ENCODE measurements at regions not wholly inside any gene's neighbourhood (a gene's known extent, or its start where the extent isn't known, plus 50 kb on each side); places are given as distances from the start of the nearest gene placed in this dataset.
"Not testable (repeated sequence)": the region's sequence is repeated elsewhere in the genome, so short reads cannot be mapped to it uniquely, and the experiment has no call there.

DNA sequence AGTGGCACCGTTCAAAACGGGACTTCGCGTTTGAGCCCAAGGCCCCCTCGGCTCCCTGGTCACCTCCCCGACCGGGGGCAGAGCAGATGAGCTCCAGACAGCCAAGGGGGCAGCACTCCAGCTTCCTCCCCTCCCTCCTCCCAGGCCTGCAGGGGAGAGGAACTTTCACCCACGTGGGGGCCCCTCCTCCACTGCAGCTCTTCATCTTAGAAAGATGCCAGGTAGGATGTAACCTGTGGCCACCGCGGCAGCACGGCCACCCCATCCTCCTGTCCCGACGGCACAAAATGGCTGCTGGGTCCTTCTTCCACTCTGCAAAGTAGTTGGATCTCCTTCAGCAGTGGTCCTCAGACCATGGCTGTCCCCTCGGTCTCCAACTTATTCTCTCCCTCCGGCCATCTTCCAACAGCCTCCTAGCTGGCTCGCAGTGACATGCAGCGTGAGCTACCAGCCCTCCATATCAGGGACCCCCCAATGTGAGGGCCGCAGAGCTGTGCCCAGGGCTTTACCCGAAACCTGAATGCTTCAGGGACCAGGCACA, 94.5 kb upstream of the ID2 start:
- no peak for DNase-seq

DNA sequence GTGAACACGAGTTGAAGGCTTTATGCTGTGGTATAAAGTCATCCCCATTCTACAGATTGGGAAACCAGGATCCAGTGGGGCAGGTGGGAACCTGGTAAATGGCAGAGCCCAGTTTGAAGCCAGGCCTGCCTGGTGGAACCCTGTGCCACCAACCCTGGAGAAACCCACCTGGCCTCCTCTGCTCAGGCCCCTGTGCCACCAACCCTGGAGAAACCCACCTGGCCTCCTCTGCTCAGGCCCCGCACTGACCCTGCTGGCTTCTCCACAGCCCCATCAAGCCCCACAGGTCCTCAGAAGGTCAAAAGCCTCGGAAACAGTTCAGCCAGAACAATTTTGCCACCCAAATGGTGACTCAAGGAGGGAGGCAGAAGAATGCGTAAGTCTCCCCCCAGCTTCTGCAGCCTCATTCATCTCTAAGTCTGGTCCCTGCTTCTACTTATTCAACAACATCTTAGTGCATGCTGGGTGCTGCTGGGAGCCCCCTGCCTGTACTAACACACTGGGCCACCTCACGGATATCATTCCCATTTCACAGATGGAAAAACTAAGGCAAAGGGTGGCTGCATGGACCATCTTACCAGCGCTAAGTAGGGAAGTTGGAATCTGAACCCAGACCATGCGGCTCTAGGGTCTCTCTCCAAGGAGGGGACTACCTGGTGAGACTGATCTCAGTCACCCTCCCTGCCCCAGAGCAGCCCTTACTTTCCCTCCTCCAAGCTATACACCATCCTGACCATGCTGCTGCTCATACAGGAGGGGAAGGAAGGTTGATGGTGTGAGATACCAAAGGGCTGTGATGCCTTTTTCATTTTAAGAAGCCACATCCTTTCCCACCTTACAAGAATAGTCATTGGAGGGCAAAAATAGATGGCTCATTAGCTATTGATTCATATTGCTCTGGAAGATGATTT, 93.7 kb upstream of the ID2 start:
- no peak for DNase-seq

DNA sequence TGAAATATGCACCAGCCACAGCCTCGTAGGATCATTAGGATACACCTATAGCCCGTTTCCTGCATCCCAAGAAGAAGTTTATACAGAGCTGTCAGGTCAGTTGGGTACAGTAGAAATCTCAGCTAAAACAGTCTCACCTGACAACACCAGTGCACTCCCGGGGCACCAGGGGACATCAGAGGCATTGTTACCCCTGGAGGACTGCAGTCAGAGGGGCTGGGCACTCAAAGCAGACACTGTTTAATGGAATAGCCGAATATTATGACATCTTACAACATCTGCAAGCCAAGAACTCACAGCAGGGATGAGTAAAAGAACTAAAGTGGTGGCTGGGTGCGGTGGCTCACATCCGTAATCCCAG, 93.0 kb upstream of the ID2 start:
- DNase-seq: no peak

DNA sequence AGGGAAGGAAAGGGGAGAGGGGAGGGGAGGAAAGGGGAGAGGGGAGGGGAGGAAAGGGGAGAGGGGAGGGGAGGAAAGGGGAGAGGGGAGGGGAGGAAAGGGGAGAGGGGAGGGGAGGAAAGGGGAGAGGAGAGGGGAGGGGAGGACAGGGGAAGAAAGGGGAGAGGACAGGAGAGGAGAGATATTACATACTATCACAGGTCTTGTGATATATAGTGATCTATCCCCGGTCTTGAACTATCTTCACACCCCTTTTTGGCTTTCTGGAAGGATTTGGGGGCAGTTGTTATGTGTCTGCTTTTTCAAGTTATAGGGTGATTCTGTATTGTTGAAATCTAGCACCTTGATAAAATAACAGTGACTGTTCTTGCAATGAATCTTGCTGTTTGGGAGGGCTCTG, 92.1 kb upstream of the ID2 start:
- DNase-seq: no peak

DNA sequence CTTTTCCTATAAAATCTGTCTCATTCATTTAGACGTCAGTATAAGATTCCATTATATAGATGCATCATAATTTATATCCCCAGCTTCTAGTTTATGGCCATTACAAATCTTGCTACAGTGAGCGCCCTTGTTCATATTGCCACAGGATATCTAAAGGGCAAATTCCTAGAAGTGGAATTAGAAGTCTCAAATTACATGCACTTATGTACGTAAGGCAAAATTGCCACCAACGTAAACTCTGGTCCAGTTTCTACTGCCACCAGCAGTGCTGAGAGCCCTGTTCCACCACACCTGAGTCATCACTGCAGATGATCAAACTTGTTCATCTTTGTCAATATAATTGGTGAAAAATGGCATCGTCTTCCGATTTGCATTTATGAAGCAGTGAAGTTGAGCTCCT, 90.9 kb upstream of the ID2 start:
- no peak for DNase-seq

DNA sequence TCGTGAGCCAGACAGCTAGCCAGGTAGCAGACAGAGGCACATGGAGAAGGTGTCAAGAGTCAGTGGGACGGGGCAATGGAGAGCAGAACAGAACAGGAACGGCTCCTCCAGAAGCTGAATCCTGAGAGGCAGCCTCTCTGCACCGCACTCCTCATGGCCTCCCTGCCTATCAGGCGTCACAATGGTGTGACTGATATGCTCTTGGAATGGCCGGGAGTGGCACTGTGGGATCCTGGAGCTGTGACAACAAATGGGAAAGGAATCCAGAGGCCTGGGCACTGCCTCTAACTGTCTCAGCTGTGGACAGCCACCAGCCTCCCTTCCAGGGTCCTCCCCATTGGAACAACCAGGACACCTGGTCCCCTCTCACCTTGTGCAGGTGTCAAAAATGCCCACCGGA, 89.1 kb upstream of the ID2 start:
- DNase-seq: no peak

DNA sequence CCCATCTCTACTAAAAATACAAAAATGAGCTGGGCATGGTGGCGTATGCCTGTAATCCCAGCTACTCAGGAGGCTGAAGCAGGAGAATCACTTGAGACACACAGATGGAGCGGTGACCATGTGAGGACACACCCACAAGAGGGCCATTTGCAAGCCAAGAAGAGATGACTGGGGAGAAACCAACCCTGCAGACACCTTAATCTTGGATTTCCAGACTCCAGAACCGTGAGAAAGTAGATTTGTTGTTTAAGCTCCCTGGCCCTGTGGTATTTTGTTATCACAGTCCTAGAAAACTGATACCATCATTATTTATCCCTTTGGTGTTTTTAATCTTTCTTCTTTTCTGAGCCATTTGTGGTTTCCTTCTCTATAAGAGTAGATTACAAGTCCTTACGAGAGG, 88.6 kb upstream of the ID2 start:
- DNase-seq: no peak

DNA sequence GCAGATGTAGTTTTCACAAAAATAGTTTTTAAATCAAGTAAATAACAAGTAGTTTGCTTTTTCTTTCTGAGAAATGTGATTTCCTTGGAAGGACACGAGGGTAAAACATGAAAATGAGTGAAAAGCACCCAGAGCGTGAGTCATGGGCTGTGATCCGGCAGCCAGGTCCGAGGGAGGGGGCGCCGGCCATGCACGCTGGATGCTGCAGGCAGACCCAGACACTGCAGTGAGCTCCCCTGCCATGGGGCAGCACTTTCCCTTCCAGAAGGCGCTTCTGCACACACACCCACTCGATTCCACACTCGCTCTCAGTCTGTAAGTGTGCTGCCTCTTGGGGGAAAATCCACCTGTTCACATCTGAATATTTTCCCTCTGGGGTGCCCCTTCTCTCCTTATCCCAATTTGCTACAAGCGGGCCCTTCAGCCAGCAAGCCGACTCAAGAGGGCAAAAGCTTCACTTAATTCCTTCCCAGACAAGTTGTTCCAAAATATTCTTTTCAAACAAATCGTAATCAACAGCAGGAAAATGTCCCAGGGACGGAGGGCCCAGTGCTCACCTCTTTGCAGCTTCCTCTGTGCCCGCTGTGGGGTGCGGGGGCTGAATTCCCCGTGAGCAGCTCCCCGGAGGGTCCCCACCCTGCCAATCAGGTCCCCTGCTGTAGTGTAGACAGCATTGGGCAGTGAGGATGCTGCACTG, 87.0 kb upstream of the ID2 start:
- no peak for DNase-seq

DNA sequence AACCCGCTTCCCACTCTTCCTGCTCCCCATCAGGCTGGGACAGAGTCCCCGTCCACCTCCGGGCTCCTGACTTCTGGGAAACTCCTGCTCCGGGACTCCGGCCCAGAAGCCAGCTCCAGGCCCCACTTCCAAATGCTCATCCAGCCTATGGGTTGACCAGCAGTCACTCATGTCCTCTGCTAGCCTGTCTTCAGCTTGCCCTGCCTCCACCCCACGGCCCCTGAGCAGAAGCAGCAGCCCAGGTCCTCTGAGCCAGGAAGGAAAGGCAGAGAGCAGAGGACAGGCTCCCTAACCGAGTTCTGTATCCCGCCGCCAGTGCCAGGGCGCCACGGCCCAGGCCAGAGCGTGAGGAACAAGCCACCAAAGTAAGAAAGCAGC, 86.4 kb upstream of the ID2 start:
- DNase-seq: no peak

DNA sequence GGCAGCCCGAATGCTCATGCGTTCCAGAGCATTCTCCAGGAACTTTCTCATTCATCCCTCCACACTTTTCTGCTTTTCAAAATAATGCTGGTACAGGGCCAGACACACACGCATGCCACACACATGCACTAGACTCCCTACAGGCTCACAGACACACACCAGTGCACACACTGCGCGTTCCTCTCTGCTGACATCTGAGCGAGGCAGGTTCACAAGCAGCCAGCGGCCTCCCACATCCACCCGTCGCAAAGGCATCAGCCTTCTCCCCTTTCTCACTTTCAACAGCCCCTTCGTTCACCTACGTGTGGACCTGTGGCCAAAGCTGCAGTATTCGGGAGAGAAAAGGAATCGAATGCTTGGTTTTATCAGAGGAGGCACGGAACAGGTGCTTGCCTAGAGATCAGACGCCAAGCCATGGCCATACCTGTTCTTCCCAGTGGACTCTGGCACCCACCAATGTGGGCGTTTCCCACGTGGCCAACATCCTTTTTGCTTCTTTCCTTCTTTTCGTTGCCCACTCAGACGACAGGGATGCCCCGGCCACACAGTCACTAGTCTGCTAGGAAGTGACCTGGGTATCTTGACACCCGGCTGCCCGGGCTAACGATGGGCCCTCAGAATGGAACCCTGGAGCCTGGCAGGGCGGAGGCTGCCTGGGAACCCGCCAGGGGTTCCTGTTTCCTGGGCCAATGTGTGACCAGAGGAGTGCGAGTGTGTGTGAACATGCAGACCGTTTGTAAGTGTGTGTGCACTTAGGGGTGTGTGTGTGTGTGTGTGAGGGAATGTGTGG, 85.8 kb upstream of the ID2 start:
- DNase-seq: no peak

DNA sequence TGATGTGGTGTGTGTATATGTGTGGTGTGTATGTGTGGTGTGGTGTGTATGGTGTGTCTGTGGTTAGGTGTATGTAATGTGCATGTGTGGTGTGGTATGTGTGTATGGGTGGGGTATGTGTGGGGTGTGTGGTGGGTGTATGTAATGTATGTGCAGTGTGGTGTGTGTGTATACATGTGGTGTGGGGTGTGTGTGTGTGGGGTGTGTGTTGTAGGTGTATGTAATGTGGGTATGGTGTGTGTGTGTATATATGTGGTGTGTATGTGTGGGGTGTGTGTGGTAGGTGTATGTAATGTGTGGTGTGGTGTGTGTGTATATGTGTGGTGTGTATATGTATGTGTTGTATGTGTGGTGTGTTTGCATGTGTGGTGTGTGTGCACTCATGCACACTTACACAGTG, 84.8 kb upstream of the ID2 start:
- DNase-seq: no peak

DNA sequence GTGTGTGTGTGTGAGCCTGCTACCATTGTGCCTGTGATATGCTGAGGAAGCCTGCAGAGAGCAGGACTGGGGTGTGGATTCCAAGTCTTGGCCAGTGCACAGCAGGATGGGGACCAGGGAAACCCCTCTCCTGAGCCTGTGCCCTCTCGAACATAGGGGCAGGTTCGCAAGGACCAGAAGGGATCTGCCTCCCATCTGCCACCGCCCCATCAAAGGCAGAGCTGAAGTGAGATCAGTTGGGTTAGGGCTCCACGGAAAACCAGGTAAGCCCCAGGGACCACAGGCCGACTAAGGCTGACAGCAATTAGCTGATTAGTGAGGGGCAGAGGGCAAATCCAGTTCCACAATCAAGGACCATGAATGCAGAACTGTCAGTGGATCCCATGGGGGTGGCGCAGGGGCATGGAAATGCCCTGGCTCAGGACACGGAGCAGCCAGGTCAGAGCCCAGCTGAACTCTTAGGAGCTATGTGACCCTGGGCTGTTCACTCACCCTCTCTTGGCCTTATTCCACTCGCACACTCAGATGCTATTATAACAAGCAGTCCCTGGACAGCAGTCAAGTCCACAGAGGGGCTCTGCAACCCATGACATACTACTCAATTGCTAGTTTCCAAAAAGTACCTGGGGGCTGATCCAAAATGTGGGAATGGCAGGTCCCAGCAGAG, 84.2 kb upstream of the ID2 start:
- DNase-seq: no peak

DNA sequence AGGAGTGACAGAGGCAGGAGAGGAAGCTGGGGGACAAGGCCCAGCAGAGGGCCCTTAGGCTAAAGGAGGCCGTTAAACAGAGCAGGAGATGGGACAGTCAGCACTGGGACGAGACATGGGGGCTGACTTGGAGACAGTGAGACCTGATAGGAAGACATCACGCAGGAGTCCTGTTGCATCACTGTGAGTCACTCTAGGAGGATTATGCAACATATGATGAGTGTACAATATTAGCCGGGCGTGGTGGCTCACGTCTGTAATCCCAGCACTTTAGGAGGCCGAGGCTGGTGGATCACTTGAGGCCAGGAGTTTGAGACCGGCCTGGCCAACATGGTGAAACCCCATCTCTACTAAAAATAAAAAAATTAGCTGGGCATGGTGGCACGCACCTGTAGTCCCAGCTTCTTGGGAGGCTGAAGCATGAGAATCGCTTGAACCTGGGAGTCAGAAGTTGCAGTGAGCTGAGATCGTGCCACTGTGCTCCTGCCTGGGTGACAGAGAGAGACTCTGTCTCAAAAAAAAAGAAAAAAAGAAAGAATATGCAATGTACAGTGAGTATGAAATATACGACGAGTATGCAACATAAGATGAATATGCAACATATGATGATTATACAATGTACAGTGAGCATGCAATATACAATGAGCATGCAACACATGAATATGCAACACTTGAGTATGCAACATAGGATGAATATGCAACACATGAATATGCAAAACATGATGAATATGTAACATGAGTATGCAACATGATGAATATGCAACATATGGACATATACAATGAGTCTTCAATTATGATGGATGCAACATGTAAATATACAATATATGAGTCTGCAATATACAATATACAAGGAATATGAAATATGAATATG, 83.3 kb upstream of the ID2 start:
- DNase-seq: no peak

DNA sequence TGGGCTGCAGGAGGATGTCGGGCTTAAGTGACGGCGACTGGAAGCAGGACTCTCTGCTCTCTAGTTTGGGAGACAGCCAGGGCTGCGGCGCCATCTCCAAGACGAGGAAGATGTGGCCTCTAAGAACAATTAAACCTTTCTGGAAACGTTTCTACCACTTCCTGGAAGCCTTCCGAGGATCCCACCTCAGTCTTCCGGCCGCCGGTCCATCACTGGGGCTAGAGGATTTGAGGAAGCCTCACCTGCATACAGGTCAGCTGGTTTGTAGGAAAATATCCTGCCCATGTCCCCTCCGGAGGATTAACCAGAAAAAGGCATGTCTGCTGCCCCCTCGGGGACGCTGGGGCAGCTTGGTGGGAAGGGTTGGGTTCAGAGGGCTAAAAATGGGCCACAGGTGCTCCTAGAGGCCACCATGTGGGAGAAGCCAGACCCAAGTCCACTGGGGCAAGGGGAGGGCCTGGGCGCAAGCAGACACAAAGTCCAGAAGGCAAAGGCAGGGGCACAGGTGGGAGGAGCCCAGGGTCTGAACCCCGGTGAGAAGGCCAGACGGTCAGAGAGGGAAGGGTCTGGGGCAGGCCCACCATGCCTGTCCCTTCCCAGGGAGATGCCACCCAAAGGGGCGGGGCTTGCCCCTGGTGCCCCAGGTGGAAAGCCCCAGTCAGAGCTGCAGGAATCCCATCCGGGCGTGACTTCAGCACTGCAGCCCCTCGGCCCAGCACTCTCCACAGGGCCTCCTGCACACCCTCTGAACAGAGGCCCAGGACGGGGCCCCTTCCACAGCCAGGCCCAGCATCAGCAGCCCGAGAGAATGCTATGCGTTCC, 82.2 kb upstream of the ID2 start:
- no peak for DNase-seq

DNA sequence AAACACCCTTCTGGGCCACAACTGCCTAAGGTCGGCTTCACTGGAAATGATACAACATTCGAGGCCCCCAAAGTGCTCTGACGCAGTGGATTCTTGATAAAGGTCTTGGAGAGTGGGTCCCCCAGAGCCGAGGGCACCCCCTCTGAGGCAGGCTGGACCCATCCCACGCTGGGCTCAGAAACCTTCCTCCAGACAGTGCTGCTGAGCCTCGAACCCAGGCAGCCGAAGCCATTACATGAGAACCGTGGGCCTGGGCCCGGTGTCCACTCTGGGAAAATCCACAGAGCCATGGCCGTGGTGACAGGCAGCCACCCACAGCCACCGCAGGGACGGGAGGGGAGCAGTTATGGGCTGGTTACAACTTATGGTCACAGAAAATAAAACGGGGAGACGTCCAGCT, 81.4 kb upstream of the ID2 start:
- no peak for DNase-seq

DNA sequence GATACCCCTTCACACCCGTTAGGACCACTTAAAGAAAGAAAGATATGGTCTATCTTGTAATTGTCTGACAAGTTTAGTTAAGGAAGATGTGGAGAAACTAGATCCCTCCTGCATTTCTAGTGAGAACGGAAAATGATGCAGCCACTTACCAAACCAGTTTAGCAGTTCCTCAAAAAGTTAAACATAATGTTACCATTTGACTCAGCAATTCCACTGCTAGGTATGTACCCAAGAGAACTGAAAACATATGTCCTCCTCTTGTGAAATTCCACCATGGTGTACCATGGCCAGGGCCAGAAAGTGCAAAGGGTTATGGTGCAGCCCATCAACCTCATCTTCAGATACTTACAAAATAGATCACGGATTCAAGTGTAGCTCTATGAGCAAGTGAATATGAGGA, 79.0 kb upstream of the ID2 start:
- DNase-seq: no peak

DNA sequence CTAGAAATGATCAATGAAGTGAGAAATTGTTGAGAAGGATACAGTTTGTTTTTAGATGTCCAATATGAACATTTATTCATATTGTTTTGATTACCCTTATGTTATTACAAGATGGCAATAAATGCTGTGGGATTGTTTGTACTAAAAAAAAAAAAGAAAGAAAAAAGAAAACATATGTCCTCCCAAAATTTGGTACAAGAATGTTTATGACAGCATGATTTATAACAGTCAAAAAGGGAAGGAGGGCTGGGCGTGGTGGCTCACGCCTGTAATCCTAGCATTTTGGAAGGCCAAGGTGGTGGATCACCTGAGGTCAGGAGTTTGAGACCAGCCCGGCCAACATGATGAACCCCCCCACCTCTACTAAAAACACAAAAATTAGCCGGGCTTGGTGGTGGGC, 78.5 kb upstream of the ID2 start:
- DNase-seq: not testable (repeated sequence)

DNA sequence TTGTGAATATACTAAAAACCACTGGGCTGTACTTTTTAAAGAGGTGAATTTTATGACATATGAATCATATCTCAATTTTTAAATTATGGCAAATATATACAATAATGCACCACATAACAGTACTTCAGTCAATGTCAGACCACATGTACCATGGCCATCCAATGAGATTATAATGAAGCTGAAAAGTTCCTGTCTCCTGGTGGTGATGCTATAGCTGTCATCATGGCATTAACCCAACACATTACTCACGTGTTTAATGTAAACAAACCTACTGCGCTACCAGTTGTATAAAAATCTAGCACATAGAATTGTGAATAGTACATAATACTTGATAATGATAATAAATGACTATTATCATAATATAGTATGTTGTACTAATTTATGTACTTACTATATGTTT, 77.6 kb upstream of the ID2 start:
- no peak for DNase-seq

DNA sequence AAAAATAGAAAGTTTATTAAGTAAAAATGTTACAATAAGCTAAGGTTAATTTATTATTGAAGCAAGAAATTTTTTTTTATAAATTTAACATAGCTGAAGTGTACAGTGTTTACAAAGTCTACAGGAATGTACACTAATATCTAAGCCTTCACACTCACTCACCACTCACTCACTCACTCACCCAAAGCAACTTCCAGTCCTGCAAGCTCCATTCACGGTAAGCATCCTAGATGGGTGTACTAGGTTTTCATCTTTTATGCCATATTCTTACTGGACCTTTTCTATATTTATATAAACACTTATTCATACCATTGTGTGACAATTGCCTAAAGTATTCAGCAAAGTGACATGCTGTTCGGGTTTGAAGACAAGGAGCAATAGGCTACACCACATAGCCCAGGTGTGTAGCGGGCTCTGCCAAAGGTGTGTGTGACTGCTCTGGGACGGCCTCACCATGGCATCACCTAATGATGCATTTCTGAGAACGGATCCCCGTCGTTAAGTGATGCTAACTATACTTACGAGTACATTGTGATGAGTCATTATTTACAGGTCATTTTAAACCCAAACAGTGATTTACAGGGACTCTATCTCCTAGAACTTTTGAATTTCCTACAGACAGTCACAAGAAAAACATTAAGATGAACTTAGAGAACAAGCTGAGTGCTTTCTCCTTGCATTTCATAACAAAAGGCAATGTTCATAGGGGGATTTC, 76.3 kb upstream of the ID2 start:
- no peak for DNase-seq

DNA sequence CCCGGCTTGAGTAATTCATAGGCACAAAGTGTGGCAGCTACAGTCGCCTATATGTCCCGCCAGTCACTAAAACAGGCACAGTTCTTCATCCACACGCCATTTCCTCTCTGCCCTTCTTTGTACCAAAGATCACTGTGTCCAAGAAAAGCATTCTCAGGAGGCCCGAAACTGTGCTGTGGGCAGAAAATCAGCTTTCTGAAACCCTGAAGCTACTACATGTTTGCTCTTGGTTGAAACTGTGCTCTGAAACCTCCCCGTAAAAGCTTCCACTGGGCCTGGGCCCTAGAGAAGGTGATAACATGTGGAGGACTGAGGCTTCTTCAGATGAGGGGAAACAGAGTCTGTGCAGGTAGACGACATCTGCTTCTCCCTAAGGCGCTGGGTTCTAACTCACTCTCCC, 75.6 kb upstream of the ID2 start:
- DNase-seq: no peak
